ENCODE measurements at regions not wholly inside any gene's neighbourhood (a gene's known extent, or its start where the extent isn't known, plus 50 kb on each side); places are given as distances from the start of the nearest gene placed in this dataset.
A peak's percentile ranks its signal among the peaks of the same experiment; 100 is the strongest.
"Not testable (repeated sequence)": the region's sequence is repeated elsewhere in the genome, so short reads cannot be mapped to it uniquely, and the experiment has no call there.

- DNase-seq, result not testable (repeated sequence)
Observed at GRCh38 chr16:88274126-88274750, 108.5 kb upstream of the ZNF469 start.

GRCh38 chr16:88274847-88275246 is 107.9 kb upstream of the ZNF469 start:
- peak; percentile 50 for DNase-seq

- peak; percentile 30 for DNase-seq
Observed at GRCh38 chr16:88275336-88276122, 107.2 kb upstream of the ZNF469 start.

DNA sequence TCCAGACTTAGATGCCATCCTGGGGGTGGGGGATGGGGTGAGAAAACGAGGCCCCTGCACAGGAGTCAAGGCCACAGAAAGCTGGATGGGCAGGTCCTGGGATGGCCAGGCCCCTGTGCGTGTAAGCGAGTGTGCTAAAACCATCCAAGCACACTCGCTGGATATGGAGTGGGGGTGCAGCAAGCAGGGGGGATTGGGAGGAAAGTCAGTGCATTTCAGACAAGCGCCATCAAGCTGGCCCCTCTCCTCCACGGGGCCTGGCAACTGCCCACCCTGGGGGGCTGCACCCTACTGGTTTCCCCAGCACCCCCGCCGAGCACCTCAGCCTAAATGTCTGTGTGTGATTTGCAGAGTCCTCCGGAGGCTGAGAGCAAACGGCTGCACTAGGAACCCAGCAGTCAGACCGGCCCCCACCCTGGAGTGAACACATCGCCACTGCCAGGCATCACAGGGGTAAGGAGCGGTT is 106.6 kb upstream of the ZNF469 start:
- DNase-seq, result not testable (repeated sequence)

- DNase-seq, result no peak
Observed at GRCh38 chr16:88276591-88276990, 106.2 kb upstream of the ZNF469 start.

DNA sequence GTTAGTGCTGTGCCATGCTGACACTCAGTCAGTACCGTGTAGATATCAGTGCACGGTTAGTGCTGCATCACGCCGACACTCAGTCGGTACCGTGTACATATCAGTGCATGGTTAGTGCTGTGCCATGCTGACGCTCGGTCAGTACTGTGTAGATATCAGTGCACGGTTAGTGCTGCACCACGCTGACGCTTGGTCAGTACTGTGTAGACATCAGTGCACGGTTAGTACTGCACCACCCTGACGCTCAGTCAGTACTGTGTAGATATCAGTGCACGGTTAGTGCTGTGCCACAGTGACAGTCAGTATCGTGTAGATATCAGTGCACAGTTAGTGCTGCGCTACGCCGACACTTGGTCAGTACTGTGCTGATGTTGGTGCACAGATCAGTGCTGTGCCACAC is 102.8 kb upstream of the ZNF469 start:
- no peak for DNase-seq

- DNase-seq, result no peak
Observed at GRCh38 chr16:88281858-88282563, 100.7 kb upstream of the ZNF469 start.

- no peak for DNase-seq
Observed at GRCh38 chr16:88282564-88283395, 100.0 kb upstream of the ZNF469 start.

DNA sequence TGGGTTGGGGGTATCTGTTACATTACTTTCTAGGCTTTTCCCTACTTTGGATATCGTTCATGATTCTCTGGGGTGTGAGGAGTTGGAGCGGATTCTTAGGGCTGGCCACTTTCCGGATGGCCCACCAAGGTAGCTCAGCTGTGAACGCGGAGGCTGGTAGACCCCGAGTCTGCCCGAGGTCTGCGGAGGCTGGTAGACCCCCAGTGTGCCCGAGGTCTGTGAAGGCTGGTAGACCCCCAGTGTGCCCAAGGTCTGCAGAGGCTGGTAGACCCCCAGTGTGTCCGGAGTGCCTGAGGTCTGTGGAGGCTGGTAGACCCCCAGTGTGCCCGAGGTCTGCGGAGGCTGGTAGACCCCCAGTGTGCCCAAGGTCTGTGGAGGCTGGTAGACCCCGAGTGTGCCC is 99.2 kb upstream of the ZNF469 start:
- no peak for DNase-seq

DNA sequence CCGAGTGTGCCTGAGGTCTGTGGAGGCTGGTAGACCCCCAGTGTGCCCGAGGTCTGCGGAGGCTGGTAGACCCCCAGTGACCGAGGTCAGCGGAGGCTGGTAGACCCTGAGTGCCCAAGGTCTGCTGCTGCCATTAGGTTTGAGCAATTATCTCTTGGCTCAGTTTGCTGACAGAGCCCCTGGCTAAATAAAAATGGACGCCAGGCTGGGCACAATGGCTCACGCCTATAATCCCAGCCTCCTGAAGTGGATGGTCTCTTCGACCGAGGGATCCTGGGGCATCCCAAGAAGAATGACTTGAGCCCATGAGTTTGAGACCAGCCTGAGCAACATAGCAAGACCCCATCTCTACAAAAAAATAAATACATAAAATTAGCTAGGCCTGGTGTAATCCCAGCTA is 98.7 kb upstream of the ZNF469 start:
- DNase-seq, result no peak

DNA sequence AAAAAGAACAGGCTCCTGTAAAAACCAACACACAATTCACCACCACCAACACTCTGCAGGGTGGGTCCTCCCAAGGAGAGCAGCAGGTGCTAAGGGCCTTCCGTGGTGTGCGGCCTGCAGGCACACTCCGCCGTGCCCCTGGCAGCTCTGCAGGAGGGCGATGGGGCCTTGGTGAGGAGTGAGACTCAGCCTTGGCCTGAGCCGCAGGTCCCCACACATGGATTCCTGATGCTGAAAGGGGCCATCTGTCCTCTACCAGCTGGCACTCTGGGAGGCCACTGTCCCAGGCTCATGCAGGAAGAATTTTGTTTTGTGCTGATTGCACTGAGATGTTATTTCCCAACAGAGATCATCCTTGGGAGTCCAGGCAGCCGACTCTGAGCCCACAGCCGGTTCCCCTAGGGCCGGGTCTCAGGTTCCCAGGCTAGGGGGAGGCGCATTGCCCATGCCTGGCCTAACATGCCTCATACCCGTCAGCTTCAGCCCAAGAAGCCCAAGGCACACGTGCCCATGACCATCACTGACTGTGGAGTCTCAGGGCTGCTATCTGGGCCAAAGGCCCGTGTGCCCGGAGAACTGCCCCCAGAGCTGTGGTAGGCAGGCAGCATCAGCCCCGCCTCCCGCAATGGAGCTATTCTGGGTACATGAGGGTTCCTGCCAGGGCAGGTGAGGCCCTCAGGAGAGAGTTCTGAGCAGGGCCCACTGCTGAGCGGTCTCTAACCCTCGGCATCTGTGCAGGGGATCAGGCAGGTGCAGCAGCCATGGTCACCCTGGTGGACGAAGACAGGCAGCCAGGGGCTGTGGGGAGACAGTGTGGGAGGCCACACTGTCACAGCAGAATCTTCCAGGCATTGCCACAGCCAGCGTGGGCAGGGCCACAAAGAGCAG is 97.9 kb upstream of the ZNF469 start:
- DNase-seq, result no peak

- no peak for DNase-seq
Observed at GRCh38 chr16:88285514-88285822, 97.3 kb upstream of the ZNF469 start.

- no peak for DNase-seq
Observed at GRCh38 chr16:88286301-88286923, 96.3 kb upstream of the ZNF469 start.

- no peak for DNase-seq
Observed at GRCh38 chr16:88287219-88287618, 95.5 kb upstream of the ZNF469 start.

GRCh38 chr16:88288303-88288702 is 94.5 kb upstream of the ZNF469 start:
- no peak for DNase-seq

- DNase-seq, result no peak
Observed at GRCh38 chr16:88289001-88289400, 93.8 kb upstream of the ZNF469 start.

DNA sequence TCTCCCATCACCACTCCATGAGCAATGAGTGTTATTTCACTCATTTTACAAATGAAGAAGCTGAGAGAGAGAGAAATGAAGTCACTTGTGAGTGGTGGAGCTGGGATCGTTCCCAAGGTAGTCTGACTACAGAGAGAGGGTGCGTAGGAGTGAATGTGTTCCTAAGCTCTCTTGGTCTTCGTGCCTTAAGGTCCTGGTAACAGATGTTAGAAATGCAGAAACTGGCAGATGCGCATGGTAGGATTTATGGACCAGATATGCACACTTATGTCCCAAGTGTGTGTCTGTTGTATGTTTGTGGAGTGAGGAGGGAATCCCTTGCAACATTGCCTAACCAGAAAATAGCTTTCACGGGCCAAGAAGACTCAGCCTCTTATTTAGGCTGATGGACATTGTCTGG is 93.2 kb upstream of the ZNF469 start:
- DNase-seq, result no peak

DNA sequence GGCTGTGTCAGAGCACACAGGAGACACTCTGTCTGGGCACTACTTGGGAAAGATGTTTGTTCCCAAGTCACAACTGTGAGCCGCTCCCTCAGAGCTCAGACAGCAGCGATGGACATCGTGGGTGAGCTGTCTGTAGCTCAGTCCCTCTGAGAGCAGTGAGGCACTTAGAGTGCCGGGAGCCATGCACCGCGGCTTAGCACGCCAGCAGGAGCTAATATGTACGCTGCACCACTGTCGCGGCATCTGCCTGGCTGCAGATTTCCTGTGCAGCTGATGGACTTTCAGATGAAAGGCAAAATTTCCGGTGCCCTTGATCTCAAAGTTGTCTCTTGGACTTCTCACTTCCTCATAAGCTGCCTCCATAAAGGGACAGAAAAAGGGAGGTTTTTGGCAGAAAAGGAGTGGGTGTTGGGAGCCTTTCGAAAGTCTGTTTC is 92.8 kb upstream of the ZNF469 start:
- DNase-seq, result no peak

- no peak for DNase-seq
Observed at GRCh38 chr16:88290850-88291830, 91.6 kb upstream of the ZNF469 start.
